Stimulated activated CD4-positive, alpha-beta T cell treated with anti-CD3 and anti-CD28 coated beads, TNF-alpha, amount 100 ng/mL, for 48 hours (primary cell): ENCODE measurements at regions not wholly inside any gene's neighbourhood (a gene's known extent, or its start where the extent isn't known, plus 50 kb on each side); places are given as distances from the start of the nearest gene placed in this dataset.
A peak's percentile ranks its signal among the peaks of the same experiment; 100 is the strongest.
"Not testable (repeated sequence)": the region's sequence is repeated elsewhere in the genome, so short reads cannot be mapped to it uniquely, and the experiment has no call there.

Experiments used
- DNase-seq, 3 donors: peaks; one replicate each; pipeline ENCODE4 v3.0.0-alpha.2; 2020; ENCODE audit warnings: low read depth in 3 of 3

DNA sequence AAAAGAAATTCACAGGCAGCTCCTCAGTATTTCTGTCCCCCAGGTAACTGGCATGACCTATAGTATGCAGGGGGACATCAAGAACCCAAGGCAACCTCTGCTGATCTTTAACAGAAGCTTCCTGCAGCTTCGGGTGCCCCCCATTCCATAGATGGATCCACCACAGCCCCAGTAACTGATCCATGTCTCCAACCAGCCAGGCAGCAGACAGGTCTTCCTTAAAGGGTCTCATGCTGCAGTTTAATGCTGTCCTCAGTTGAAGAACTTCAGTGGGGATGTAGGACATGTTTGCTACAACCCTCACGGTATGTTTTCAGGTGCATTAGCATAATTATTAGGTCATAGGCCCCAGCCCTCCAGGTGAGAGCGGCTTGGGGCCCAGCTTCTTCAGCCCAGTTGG lies 90.9 kb upstream of the OLIG2 start:
- no peak for DNase-seq

DNA sequence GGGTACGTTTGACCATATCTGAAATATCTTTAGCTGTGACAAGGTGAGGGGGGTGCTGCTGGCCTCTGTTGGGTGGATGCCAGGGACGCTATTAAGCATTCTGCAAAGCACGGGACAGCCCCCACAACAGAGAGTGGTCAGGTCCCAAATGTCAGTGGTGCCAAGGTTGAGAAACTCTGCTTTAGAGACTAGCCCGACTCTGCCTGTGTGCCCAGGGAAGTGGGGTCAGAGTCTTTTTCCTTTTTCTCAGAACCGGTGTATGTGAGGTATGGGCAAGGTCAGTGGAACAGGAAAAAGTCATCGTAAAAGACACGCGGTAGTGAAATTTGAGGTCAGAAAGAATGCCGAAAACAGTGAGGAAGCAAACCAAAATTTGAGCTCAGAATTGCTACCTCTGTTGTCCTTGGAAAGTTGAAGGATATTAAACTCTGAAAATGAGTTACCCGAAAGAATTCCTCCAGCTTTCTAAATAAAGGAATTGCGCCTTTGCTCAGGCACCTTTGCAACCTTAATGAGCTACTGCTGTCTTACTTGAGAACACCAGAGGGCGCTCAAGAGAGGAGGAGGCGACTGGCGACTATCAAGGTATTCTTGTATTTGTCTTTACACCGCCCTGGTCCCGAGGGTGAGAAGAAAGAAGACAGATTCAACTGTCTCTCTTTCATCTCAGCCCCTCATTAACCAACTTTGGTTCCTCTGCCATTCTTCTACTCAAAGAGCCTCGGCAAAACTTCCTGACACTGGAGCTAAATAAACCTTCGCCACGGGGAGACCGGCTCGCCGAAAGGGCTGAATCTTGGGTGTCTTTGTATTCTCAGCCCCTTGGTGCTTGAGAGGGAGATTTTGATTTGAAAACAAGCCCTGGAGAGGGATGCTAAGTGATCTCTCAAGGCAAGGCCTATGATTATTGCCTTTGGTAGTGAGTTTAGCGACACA lies 85.4 kb upstream of the OLIG2 start:
- DNase-seq, result peak in 1 of 3 donors; percentile 38

DNA sequence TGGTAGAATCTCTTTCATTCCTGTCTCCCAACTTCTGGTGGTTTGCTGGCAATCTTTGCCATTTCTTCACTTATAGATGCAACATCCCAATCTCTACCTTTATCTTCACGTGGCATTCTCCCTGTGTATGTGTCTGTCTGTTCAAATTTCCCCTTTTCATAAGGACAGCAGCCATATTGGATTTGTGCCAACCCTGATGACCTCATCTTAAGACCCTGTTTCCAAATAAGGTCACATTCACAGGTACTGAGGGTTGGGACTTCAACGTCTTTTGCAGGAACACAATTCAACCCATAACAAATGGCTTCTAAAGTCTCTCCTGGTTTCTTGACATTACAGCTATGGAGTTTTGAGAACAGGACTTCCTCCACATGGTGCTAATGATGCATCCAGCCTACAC lies 84.5 kb upstream of the OLIG2 start:
- no peak for DNase-seq

DNA sequence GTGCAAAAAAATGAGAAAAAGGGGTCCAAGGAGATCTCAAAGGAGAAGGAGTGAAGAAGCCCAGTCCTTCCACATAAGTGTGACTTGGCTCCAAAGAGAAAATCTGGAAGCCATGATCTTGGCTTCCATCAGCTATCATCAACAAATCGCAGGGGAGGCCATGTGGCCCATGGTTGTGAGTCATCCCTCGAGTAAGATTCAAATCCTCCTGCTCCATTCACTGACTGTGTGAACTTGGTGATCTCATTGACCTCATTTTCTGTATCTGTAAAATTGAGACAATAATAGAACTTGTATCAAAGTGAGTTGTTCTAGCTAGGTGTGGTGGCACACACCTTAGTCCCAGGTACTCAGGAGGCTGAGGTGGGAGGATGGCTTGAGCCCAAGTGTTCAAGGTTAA lies 79.1 kb upstream of the OLIG2 start:
- no peak for DNase-seq

DNA sequence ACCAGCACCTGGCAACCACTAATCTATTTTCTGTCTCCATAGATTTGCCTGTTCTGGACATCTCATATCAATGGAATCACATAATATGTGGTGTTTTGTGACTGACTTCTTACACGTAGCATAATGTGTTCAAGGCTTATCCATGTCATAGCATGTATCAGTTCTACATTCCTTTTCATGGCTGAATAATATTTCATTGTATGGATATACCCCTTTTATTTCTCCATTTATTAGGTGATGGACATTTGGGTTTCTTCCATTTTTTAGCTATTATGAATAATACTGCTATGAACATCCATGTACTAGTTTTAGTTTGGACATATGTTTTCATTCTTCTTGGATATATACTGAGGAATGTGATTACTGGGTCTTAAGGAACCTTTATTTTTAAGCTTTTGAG lies 78.0 kb upstream of the OLIG2 start:
- DNase-seq, result no peak

DNA sequence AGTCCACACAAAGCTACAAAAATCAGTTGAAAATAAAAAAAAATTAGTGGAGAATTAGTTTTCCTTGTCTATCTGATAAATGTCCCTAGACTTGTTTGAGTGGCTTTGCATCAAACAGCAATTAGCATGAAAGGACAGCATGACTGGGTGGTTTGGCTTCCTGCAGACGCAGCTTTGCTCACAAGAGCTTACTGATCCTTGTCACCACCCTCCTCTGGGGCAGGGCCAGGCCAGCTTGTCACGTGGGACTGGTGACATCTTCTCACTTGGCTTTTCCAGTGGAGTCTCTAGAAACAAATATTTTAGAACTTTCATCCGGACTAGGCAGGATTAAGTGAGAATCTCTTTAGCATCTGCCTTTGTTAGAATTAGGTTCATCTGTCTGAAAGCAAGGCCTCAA lies 76.0 kb upstream of the OLIG2 start:
- no peak for DNase-seq

DNA sequence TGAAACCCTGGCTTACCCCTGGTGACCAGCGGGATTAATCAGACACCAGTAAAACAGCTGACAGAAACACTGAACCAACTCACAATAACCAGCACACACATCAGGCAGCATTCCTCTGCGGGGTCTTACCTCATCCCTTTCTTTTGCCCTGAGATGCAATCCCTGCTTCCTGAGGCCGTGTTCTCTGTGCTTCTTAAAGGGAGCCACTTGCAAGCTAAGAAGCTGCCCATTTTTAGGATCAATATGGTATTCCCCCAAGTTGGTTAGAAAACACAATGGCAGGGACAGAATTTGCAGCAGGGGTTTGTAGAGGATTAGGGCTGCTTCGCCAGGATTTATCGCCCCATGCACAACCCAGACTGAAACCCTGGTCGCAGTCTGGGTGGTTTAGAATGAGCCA lies 74.7 kb upstream of the OLIG2 start:
- no peak for DNase-seq

DNA sequence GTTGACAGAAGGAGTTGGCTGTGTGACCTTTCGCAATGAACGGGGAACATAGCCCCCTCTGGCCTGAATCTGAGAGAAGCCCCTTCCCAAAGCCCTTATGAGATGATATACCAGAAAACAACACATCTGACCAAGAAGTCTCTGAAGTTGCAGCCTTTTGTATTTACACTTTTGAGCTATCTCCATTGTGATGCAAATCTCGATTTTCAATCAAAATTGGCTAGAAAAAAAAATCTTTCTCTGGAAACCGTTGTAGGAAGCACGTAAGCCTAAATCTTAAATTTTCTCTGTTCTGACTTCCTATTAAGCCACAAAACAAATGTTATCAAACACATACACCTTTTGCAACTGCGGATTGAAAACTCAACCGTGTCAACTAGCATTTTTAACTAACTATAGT lies 71.4 kb upstream of the OLIG2 start:
- DNase-seq, result no peak

DNA sequence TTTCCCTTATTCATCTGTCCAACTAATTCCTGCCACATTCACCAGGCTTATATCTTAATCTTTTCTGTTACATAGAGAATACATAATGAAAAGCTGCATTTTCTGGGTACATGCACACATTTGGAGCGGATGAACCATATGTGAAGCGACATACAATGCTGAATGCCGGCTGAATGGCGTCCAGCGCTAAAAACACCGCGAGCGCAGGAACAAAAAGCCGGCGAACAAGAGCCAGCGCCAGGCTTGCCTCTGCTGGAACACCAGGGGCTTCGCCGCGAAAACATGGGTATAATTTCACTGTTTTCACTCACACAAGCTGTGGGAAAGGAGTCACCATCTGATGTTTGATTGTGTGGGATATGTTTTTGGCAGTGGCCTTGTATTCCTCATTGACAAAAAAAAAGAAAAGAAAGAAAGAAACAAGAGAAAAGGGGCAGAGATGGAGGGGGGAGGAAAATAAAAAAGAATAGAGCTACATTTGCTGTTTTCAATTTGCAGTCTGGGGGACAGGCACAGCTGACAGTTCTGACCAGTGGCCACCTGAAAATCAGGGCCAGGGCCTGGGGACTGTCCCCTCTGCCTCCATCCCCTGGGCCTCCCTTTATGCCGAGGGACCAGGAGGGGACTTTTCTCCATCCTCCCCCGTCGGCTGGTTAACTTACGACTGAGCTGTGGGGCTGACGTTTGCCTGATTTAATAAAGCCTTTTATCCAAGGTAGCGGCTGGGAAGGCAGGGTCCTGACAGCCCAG lies 70.2 kb upstream of the OLIG2 start:
- DNase-seq, result no peak

DNA sequence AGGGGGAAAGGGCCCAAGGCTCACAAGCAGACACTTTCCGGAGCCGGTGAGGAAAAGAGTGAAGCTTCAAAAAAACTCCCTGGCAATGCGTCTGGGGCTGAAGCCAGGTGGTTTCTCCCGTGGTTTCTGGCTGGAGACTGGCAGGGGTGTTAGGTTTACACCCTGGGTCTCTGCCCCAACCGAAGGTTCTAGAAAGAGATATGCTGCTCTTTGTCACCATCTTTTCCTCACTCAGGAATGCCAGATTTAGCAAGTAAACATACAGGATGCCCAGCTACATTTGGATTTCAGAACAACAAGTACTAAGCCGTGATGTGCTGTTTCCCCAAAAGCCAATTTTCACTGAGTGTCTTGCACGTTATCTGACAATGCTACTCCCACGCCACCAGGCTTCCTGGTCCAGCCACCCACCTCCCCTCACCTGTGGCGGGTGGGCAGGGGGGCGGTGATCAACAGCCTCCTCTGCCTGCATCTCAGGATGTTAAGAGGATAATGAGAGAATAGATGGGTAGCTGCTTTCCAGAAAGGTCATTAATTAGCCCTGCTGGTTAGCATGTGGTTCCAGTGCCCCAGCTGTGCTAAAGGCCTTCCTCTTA lies 69.6 kb upstream of the OLIG2 start:
- no peak for DNase-seq

DNA sequence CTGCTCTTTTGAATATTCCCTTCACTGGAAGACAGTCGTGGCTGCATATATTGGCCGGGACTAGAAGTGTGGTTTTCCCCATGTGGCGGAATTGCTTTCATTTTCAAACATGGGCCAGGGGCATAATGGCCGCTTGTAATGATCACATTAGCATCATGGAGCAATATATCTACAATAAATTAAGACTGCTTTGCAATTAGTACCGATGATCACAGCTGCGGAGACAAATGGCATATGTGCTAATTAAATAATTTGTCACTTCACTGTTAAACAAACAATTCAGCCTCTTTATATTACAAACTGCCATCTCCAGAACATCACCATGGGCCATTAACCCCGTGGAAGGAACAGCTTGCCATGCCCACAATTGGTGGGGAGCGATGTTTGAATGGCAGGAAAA lies 68.2 kb upstream of the OLIG2 start:
- no peak for DNase-seq

DNA sequence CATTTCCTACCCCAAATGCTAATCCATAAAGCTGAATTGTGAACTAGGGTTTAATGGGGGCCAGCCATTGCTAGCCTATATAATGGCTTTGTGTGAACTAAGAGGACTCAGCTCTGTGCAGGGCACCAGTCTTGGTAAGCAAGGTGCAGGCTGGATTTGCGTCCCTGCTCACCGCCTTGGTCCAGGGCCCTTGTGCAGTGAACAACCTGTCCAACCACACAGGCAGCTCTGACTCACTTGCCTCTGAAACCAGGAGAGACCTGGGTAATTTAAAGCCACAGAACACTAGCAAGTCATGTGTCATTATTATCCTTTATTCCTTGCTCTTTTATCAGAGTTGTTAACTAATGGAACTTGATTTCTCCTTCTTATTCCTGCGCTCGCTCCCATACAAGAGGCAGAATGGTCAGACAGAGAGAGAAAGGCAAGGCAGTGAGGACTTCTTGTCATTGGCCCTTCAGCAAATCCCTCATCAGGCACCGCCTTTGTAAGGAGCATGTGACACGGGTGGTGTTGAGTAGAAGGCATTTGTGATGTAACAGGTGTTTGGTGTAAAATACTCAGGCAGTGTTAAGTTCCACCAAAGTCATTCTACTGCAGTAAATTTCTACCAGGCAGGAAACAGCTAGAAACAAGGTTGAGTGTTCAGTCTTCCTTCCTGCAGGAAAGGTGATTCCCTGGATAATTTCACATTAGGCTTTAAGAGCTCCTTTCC lies 67.3 kb upstream of the OLIG2 start:
- DNase-seq, result no peak

DNA sequence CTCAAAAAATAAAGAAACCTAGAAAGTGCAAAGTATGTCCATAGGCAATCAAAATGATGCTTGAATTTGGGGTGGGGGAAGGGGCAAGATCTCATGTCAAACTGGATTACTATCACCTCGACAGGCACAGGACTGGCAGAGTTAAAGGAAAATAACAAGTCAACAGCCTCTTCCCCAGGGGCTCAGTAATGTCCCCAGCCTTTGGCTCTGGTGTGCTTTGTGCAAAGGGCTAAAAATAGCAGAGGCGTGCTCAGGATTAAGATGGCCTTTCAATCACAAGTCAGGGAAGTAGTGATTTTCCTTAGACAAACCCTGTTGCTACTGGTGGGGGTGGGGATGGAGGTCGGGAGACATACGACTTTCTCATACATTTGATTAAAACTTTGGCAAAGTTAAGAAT lies 63.5 kb upstream of the OLIG2 start:
- DNase-seq, result no peak

DNA sequence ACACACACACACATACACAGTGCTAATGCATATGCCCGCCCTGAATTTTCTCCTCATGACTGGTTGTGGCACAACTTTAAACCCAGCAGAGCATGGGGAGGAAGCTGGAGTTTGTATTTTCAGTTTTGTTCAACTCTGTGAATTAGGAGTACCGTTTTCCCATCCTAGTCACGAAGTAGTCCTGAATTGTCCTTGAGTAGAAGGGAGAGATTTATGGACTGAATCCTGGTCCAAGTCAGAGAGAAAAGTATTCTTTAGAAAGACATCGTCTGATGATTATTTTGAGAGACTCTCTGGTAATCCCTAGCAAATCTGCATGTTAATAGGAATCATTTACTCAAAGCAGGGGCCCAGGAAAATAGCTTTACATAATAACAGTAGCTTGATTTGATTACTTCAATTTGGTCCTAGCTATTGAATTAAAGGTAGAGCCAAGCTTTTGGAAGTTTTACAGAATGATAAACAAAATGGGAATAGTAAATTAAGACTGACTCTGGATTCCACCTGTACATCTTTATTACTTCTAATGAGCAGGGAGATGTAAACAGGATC lies 60.5 kb upstream of the OLIG2 start:
- no peak for DNase-seq

DNA sequence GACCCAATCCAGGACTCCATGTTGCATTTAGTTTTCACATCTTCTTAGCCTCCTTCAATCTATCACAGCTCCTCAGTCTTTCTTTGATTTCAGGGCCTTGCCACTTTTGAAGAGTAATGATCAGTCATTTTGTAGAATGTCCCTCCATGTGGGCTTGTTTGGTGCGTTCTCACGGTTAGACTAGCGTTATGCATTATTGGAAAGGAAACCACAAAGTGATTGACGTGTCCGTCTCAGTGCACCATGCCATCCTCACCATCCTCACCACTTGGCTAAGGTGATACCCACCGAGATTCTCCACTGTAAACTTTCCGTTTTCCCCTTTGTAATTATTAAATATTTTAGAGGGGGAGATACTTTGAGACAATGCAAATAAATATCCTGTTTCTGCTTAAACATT lies 59.6 kb upstream of the OLIG2 start:
- no peak for DNase-seq

DNA sequence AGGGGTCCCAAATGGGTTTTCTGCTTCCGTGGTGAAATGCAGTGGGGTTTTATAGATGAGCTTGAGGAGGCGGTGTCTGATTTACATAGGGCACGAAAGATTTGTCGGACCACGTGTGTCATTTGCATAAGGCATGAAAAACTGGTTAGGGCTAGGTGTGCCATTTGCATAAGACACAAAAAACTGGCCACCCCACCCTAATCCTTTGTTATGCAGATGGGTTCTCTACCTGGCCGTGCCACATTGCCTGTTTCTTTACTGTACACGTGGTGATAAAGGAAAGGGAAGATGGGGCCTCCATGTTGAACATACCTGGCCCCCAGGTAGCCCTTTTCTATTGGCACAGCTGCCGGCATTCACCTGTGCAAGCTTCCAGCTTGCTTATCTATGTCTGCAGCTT lies 57.6 kb upstream of the OLIG2 start:
- DNase-seq, result not testable (repeated sequence)

DNA sequence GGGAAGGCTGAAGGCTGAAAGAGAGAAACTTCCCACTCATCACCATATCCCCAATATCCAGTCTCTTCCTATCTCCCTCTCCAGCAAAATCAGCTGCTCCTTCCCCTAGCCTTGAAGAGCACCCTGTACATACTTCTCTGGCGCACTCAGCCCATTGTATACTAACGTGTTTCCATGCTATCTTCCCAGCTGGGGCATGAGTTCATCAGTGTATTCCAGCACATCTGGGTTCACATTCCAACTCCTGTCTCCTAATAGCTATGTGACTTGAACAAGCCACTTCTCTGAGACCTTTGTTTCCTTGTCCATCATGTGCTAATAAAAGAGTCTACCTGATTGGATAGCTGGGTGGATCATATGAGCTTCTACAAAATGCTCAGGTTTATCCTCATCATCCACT lies 51.1 kb upstream of the OLIG2 start:
- no peak for DNase-seq

DNA sequence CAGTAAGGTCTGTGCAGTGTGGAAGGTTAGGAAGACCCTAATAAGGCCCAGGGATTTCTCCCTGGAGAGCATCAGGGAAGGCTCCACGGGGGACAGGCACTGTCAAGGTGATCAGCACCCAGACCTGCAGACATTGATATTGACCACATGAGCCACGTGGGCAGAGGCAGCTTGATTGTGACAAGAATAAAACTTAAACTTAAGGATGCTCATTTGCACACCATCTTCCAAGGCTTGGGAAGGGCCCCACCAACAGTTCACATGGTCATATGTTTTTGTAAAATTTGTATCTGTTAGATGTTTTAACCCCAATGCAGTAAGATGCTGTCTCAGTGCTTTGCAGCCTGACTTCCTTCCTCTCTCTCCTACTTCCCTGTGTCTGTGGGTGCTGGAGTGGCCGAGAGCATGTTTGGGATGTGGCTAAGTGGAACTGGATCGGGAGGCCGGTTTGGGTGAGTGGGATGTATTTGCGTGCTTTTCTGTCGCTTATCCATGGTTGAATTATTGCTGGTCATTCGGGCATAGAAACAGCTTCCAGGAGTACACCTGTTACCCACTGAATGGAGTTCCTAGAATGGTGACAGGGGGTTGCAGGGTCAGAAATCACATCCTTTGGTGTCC lies 49.8 kb upstream of the OLIG2 start:
- DNase-seq, result no peak
